ENCODE measurements at regions not wholly inside any gene's neighbourhood (a gene's known extent, or its start where the extent isn't known, plus 50 kb on each side); places are given as distances from the start of the nearest gene placed in this dataset.

DNA sequence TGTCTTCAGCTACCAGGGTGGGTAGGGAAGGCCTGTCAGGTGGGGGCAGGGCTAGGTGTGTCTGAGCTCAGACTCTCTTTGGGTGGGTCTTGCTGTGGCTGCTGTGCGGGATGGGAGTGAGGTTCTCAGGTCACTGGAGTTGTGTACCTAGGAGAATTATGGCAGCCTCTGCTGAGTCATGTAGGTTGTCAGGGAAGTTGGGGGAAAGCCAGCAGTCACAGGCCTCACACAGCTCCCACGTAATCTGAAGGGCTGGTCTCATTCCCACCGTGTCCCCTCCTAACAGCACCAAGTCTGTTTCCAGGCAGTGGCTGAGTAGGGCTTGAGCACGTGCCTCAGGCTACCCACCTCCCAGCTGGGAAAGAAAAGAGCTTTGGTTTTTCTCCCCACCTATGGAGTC lies 67.0 kb downstream of the CHCHD4 start:
- no peaks in the 10 kb centered on the region for H3K9me3 ChIP-seq
- Mint-ChIP-seq H3K36me3 (no peaks in the 10 kb centered on the region), H3K4me1 (no peaks in the 10 kb centered on the region), H3K27ac (no peak overlapping the region), H3K9me3 (peaks cover 9 to 33% (median 19%) of the 10 kb centered on the region in 3 donors), H3K4me3 (no peak overlapping the region), H3K27me3 (peaks cover 4 to 5% of the 10 kb centered on the region in 2 donors)
- H3K4me3 ChIP-seq (ENCODE audit: control insufficient read depth in 1 of 2, extremely low read depth in 1 of 2, low read length in 1 of 2) = no peak overlapping the region
- peaks cover 0 to 9% of the 10 kb centered on the region in 2 experiments for H3K27me3 ChIP-seq (replicated peaks in 1 of 2; ENCODE audit: control insufficient read depth in 2 of 2, extremely low read depth in 1 of 2, insufficient read depth in 2 of 2, low read length in 1 of 2)
- no peak for ATAC-seq (replicated peaks in 1 of 4)
- DNase-seq = no peak
- no peaks in the 10 kb centered on the region for H3K4me1 ChIP-seq (ENCODE audit: control insufficient read depth in 1 of 2, extremely low read depth in 1 of 2, insufficient read depth in 2 of 2, low read length in 2 of 2)
- no peak overlapping the region for H3K27ac ChIP-seq (ENCODE audit: low read length)
- no peaks in the 10 kb centered on the region for H3K36me3 ChIP-seq (ENCODE audit: control insufficient read depth in 2 of 2, extremely low read depth in 1 of 2, insufficient read depth in 1 of 2, low read length in 1 of 2)
- POLR2A ChIA-PET = no interaction called here
- 71% methylated on average over 3 of the region's 4 CpGs for WGBS (ENCODE audit: insufficient coverage)
- CTCF ChIA-PET = interaction anchor here in 1 of 2 donors (0.6 kb wide), 1 partner anchor 405 kb away, joined by 3 read pairs; no protein-coding TSS in a partner anchor

DNA sequence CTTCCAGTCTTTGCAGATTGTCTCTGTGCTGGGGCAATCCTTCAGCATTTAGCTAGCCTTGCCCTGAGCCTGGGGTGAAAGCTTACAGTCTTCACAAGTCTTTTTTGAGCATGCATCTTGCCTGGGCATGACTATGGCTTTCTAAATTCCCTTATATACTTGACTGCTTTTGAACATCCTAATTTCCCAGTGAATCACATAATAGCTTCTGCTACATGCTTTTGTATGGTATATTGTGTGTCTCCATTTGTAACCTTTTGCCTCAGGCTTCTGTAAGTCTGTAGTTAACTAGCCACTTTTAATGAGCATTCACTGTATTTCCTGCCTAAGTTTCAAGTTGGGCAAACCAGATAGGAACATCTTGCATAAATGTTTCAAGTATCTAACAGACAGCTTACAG lies 76.8 kb downstream of the CHCHD4 start:
- Histone ChIP-seq H3K4me1 (ENCODE audit: control insufficient read depth in 1 of 2, extremely low read depth in 1 of 2, insufficient read depth in 2 of 2, low read length in 2 of 2) (no peaks in the 10 kb centered on the region), H3K36me3 (ENCODE audit: control insufficient read depth in 2 of 2, extremely low read depth in 1 of 2, insufficient read depth in 1 of 2, low read length in 1 of 2) (no peaks in the 10 kb centered on the region), H3K27me3 (replicated peaks in 1 of 2; ENCODE audit: control insufficient read depth in 2 of 2, extremely low read depth in 1 of 2, insufficient read depth in 2 of 2, low read length in 1 of 2) (peaks cover 0 to 6% of the 10 kb centered on the region in 2 experiments), H3K9me3 (no peaks in the 10 kb centered on the region), H3K27ac (ENCODE audit: low read length) (no peak overlapping the region), H3K4me3 (ENCODE audit: control insufficient read depth in 1 of 2, extremely low read depth in 1 of 2, low read length in 1 of 2) (no peak overlapping the region)
- ATAC-seq (replicated peaks in 1 of 4) (no peak), DNase-seq (no peak)
- no peak overlapping the region for H3K27ac Mint-ChIP-seq
- ChIA-PET CTCF (no interaction called here), POLR2A (no interaction called here)
- no peaks in the 10 kb centered on the region for H3K9me3 Mint-ChIP-seq
- H3K4me3 Mint-ChIP-seq = no peak overlapping the region
- H3K36me3 Mint-ChIP-seq = peaks cover 3% of the 10 kb centered on the region
- H3K4me1 Mint-ChIP-seq = no peaks in the 10 kb centered on the region
- peaks cover 29 to 39% of the 10 kb centered on the region in 2 donors for H3K27me3 Mint-ChIP-seq

DNA sequence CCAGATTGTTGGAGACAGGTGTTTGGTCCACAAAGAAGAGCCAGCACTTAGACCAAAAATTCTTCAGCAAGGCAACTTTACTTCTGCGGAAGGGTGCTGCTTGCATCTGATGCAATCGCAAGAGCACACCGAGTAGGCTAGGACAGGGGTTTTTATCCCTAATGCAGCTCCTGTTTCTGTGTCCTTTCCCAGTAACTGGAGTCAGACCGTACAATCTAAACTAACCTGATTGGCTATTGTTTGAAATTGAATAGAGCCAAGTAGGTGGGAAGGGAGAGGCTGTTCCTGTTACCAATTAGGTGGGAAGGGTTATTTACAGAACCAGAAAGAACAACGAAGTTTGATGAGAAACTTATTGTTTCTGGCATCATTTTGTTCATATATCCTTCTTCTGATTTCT lies 77.6 kb downstream of the CHCHD4 start:
- WGBS (ENCODE audit: insufficient coverage) = 92% methylated on average over 3 of the region's 5 CpGs
- Mint-ChIP-seq H3K27me3 (peaks cover 29 to 37% of the 10 kb centered on the region in 2 donors), H3K4me3 (no peak overlapping the region)

DNA sequence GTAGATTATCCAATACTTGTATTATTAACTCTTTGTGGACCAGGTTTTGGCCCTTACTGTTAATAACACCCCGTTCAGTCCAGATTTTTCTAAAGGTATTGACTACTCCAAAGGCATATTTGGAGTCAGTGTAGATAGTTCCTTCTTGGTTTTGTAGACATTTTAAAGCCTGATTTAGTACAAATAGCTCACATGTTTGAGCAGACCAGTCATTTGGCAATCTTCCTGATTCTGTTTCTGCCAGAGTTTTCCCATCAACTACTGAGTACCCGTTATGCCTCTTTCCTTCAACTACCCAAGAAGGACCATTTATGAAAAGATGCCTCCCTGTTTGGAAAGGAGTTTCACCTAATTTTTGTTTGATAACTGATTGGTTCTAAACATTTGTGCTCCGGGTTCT lies 82.0 kb downstream of the CHCHD4 start:
- peaks cover 0 to 9% of the 10 kb centered on the region in 2 experiments for H3K27me3 ChIP-seq (replicated peaks in 1 of 2; ENCODE audit: control insufficient read depth in 2 of 2, extremely low read depth in 1 of 2, insufficient read depth in 2 of 2, low read length in 1 of 2)
- no peak for ATAC-seq (replicated peaks in 1 of 4)
- no peaks in the 10 kb centered on the region for H3K9me3 Mint-ChIP-seq
- H3K4me1 Mint-ChIP-seq = no peaks in the 10 kb centered on the region
- peaks cover 3% of the 10 kb centered on the region for H3K36me3 Mint-ChIP-seq
- POLR2A ChIA-PET = no interaction called here
- no peaks in the 10 kb centered on the region for H3K4me1 ChIP-seq (ENCODE audit: control insufficient read depth in 1 of 2, extremely low read depth in 1 of 2, insufficient read depth in 2 of 2, low read length in 2 of 2)
- peaks cover 23 to 25% of the 10 kb centered on the region in 2 donors for H3K27me3 Mint-ChIP-seq
- no peak for DNase-seq
- no peak overlapping the region for H3K27ac ChIP-seq (ENCODE audit: low read length)
- H3K4me3 ChIP-seq (ENCODE audit: control insufficient read depth in 1 of 2, extremely low read depth in 1 of 2, low read length in 1 of 2) = no peak overlapping the region
- no peaks in the 10 kb centered on the region for H3K9me3 ChIP-seq
- no peaks in the 10 kb centered on the region for H3K36me3 ChIP-seq (ENCODE audit: control insufficient read depth in 2 of 2, extremely low read depth in 1 of 2, insufficient read depth in 1 of 2, low read length in 1 of 2)
- no peak overlapping the region for H3K4me3 Mint-ChIP-seq
- CTCF ChIA-PET = no interaction called here
- 100% methylated on average over 1 of the region's 3 CpGs for WGBS (ENCODE audit: insufficient coverage)
- no peak overlapping the region for H3K27ac Mint-ChIP-seq

More for the DNA sequence above, 77.6 kb downstream of the CHCHD4 start:
- ATAC-seq (replicated peaks in 1 of 4) (no peak), DNase-seq (no peak)
- ChIA-PET POLR2A (no interaction called here), CTCF (no interaction called here)
- no peak overlapping the region for H3K27ac ChIP-seq (ENCODE audit: low read length)
- no peaks in the 10 kb centered on the region for H3K9me3 ChIP-seq
- H3K4me3 ChIP-seq (ENCODE audit: control insufficient read depth in 1 of 2, extremely low read depth in 1 of 2, low read length in 1 of 2) = no peak overlapping the region
- H3K36me3 ChIP-seq (ENCODE audit: control insufficient read depth in 2 of 2, extremely low read depth in 1 of 2, insufficient read depth in 1 of 2, low read length in 1 of 2) = no peaks in the 10 kb centered on the region
- H3K4me1 ChIP-seq (ENCODE audit: control insufficient read depth in 1 of 2, extremely low read depth in 1 of 2, insufficient read depth in 2 of 2, low read length in 2 of 2) = no peaks in the 10 kb centered on the region
- Mint-ChIP-seq H3K36me3 (peaks cover 3% of the 10 kb centered on the region), H3K9me3 (no peaks in the 10 kb centered on the region), H3K4me1 (no peaks in the 10 kb centered on the region), H3K27ac (no peak overlapping the region)
- peaks cover 0 to 6% of the 10 kb centered on the region in 2 experiments for H3K27me3 ChIP-seq (replicated peaks in 1 of 2; ENCODE audit: control insufficient read depth in 2 of 2, extremely low read depth in 1 of 2, insufficient read depth in 2 of 2, low read length in 1 of 2)

DNA sequence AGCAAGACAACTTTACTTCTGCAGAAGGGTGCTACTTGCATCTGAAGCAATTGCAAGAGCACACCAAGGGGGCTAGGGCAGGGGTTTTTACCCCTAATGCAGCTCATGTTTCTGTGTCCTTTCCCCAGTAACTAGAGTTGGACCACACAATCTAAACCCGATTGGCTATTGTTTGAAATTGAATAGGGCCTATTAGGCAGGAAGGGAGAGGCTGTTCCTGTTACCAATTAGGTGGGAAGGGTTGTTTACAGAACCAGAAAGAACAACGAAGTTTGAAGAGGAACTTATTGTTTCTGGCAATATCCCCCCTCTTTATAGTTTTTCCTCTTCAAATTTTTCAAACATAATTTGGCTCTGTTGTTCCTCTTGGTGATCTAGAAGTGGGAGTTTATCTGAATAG lies 85.5 kb downstream of the CHCHD4 start:
- H3K27ac Mint-ChIP-seq = no peak overlapping the region
- Histone ChIP-seq H3K36me3 (ENCODE audit: control insufficient read depth in 2 of 2, extremely low read depth in 1 of 2, insufficient read depth in 1 of 2, low read length in 1 of 2) (no peaks in the 10 kb centered on the region), H3K4me3 (ENCODE audit: control insufficient read depth in 1 of 2, extremely low read depth in 1 of 2, low read length in 1 of 2) (no peak overlapping the region), H3K9me3 (no peaks in the 10 kb centered on the region), H3K4me1 (ENCODE audit: control insufficient read depth in 1 of 2, extremely low read depth in 1 of 2, insufficient read depth in 2 of 2, low read length in 2 of 2) (no peaks in the 10 kb centered on the region), H3K27ac (ENCODE audit: low read length) (no peak overlapping the region), H3K27me3 (replicated peaks in 1 of 2; ENCODE audit: control insufficient read depth in 2 of 2, extremely low read depth in 1 of 2, insufficient read depth in 2 of 2, low read length in 1 of 2) (peaks cover 0 to 9% of the 10 kb centered on the region in 2 experiments)
- H3K4me3 Mint-ChIP-seq = no peak overlapping the region
- peaks cover 7 to 9% (median 8%) of the 10 kb centered on the region in 3 donors for H3K9me3 Mint-ChIP-seq
- no peaks in the 10 kb centered on the region for H3K4me1 Mint-ChIP-seq
- peaks cover 0 to 19% of the 10 kb centered on the region in 2 donors for H3K27me3 Mint-ChIP-seq
- CTCF ChIA-PET = no interaction called here
- POLR2A ChIA-PET = no interaction called here
- H3K36me3 Mint-ChIP-seq = no peaks in the 10 kb centered on the region
- 0% methylated on average over 1 of the region's 2 CpGs for WGBS (ENCODE audit: insufficient coverage)
- DNase-seq = no peak
- ATAC-seq (replicated peaks in 1 of 4) = no peak

DNA sequence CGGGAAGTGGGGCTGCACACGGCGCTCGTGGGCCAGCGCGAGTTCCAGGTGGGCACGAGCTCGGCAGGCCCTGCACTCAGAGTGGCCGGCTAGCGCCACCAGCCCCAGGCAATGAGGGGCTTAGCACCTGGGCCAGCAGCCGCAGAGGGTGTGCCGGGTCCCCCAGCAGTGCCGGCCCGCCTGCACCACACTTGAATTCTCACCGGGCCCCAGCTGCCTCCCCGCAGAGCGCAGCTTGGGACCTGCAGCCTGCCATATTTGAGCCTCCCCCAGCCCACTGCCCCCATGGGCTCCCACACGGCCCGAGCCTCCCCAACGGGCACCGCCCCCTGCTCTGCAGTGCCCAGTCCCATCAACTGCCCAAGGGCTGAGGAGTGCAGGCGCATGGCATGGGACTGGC lies 87.5 kb downstream of the CHCHD4 start:
- ChIA-PET POLR2A (no interaction called here), CTCF (no interaction called here)
- H3K27ac Mint-ChIP-seq = no peak overlapping the region
- no peaks in the 10 kb centered on the region for H3K4me1 Mint-ChIP-seq
- peaks cover 7 to 9% (median 8%) of the 10 kb centered on the region in 3 donors for H3K9me3 Mint-ChIP-seq
- H3K36me3 Mint-ChIP-seq = no peaks in the 10 kb centered on the region
- ATAC-seq (replicated peaks in 1 of 4) = no peak
- no peak overlapping the region for H3K4me3 Mint-ChIP-seq
- Histone ChIP-seq H3K9me3 (no peaks in the 10 kb centered on the region), H3K36me3 (ENCODE audit: control insufficient read depth in 2 of 2, extremely low read depth in 1 of 2, insufficient read depth in 1 of 2, low read length in 1 of 2) (no peaks in the 10 kb centered on the region), H3K27ac (ENCODE audit: low read length) (no peak overlapping the region), H3K27me3 (replicated peaks in 1 of 2; ENCODE audit: control insufficient read depth in 2 of 2, extremely low read depth in 1 of 2, insufficient read depth in 2 of 2, low read length in 1 of 2) (peaks cover 0 to 9% of the 10 kb centered on the region in 2 experiments), H3K4me3 (ENCODE audit: control insufficient read depth in 1 of 2, extremely low read depth in 1 of 2, low read length in 1 of 2) (no peak overlapping the region), H3K4me1 (ENCODE audit: control insufficient read depth in 1 of 2, extremely low read depth in 1 of 2, insufficient read depth in 2 of 2, low read length in 2 of 2) (no peaks in the 10 kb centered on the region)
- peaks cover 0 to 15% of the 10 kb centered on the region in 2 donors for H3K27me3 Mint-ChIP-seq
- DNase-seq = no peak
- WGBS (ENCODE audit: insufficient coverage) = 92% methylated on average over 12 of the region's 22 CpGs

DNA sequence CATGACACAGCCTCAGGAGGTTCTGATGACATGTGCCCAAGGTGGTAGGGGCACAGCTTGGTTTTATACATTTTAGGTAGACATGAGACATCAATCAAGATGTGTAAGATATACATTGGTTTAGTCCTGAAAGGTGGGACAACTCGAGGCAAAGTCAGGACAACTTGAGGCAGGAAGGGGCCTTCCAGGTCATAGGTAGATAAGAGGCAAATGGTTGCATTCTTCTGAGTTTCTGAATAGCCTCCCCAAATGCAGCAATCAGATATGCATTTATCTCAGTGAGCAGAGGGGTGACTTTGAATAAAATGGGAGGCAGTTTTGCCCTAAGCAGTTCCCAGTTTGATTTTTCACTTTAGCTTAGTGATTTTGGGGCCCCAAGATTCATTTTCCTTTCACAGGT lies 91.6 kb downstream of the CHCHD4 start:
- Mint-ChIP-seq H3K27me3 (peaks cover 0 to 12% of the 10 kb centered on the region in 2 donors), H3K36me3 (no peaks in the 10 kb centered on the region), H3K4me1 (no peaks in the 10 kb centered on the region), H3K4me3 (no peak overlapping the region), H3K27ac (no peak overlapping the region), H3K9me3 (peaks cover 7 to 9% (median 8%) of the 10 kb centered on the region in 3 donors)
- Histone ChIP-seq H3K9me3 (no peaks in the 10 kb centered on the region), H3K27me3 (replicated peaks in 1 of 2; ENCODE audit: control insufficient read depth in 2 of 2, extremely low read depth in 1 of 2, insufficient read depth in 2 of 2, low read length in 1 of 2) (peaks cover 0 to 7% of the 10 kb centered on the region in 2 experiments), H3K4me1 (ENCODE audit: control insufficient read depth in 1 of 2, extremely low read depth in 1 of 2, insufficient read depth in 2 of 2, low read length in 2 of 2) (no peaks in the 10 kb centered on the region), H3K27ac (ENCODE audit: low read length) (no peak overlapping the region), H3K4me3 (ENCODE audit: control insufficient read depth in 1 of 2, extremely low read depth in 1 of 2, low read length in 1 of 2) (no peak overlapping the region), H3K36me3 (ENCODE audit: control insufficient read depth in 2 of 2, extremely low read depth in 1 of 2, insufficient read depth in 1 of 2, low read length in 1 of 2) (no peaks in the 10 kb centered on the region)
- ChIA-PET POLR2A (interaction anchor here (0.6 kb wide), 2 partner anchors 22 to 1122 kb away, joined by 3 read pairs; no protein-coding TSS in a partner anchor), CTCF (no interaction called here)
- no peak for DNase-seq
- ATAC-seq (replicated peaks in 1 of 4) = no peak
- no CpG with 5 or more reads among the region's 1 CpG for WGBS (ENCODE audit: insufficient coverage)

Data from T-cell (primary cell).